PC-9 (cell line): ENCODE measurements at regions not wholly inside any gene's neighbourhood (a gene's known extent, or its start where the extent isn't known, plus 50 kb on each side); places are given as distances from the start of the nearest gene placed in this dataset.

Experiments
- CTCF ChIP-seq: fragments of 200-600 bp; sonication (generic); conservative IDR thresholded peaks from 2 replicates; pipeline ENCODE4 v1.6.1; 2017; ENCODE audit warnings: mixed run types, antibody characterized with exemption, mild to moderate bottlenecking, moderate library complexity
- EZH2 ChIP-seq: fragments of 200-600 bp; sonication (generic); IDR thresholded peaks from 2 replicates; pipeline ENCODE4 v1.8.0; 2017; ENCODE audit warnings: antibody characterized with exemption, low read depth

- TF ChIP-seq CTCF (no peak), EZH2 (no peak)
Measured at GRCh38 chr11:42913731-42914130, 398.1 kb upstream of the API5 start.
